Vagina (tissue), 2 donors: ENCODE measurements at regions not wholly inside any gene's neighbourhood (a gene's known extent, or its start where the extent isn't known, plus 50 kb on each side); places are given as distances from the start of the nearest gene placed in this dataset.

ENCODE experiments used
- CTCF ChIP-seq, 3 experiments: fragments of 450-650 bp in 2 of 3; fragments of 200-600 bp in 1 of 3; sonication (generic) in 1 of 3; IDR thresholded peaks; one replicate each; pipeline ENCODE4 v1.5.1; 2017 to 2019; ENCODE audit warnings: antibody characterized with exemption in 3 of 3, mild to moderate bottlenecking in 2 of 3, moderate library complexity in 2 of 3
- POLR2A ChIP-seq, 2 donors: fragments of 450-650 bp; IDR thresholded peaks; one replicate each; pipeline ENCODE4 v1.6.1; 2017; ENCODE audit warnings: antibody characterized with exemption in 2 of 2, mild to moderate bottlenecking in 2 of 2, moderate library complexity in 2 of 2
- POLR2AphosphoS5 ChIP-seq, 2 donors: sonication (generic); formaldehyde crosslinking; IDR thresholded peaks; one replicate each; pipeline ENCODE4 v1.9.0; 2017; ENCODE audit warnings: antibody characterized with exemption in 2 of 2, mild to moderate bottlenecking in 2 of 2, low read depth in 1 of 2; ENCODE audit not compliant: insufficient read depth in 1 of 2

- TF ChIP-seq CTCF (IDR thresholded peaks at IDR 0.05) (no peak), POLR2AphosphoS5 (IDR thresholded peaks at IDR 0.05; ENCODE audit: insufficient read depth in 1 of 2, low read depth in 1 of 2) (no peak), POLR2A (IDR thresholded peaks at IDR 0.05) (no peak)
These were observed 149.8 kb downstream of the SUCLG1 start for GRCh38 chr2:84309281-84309680.
